ENCODE measurements at regions not wholly inside any gene's neighbourhood (a gene's known extent, or its start where the extent isn't known, plus 50 kb on each side); places are given as distances from the start of the nearest gene placed in this dataset.

DNA sequence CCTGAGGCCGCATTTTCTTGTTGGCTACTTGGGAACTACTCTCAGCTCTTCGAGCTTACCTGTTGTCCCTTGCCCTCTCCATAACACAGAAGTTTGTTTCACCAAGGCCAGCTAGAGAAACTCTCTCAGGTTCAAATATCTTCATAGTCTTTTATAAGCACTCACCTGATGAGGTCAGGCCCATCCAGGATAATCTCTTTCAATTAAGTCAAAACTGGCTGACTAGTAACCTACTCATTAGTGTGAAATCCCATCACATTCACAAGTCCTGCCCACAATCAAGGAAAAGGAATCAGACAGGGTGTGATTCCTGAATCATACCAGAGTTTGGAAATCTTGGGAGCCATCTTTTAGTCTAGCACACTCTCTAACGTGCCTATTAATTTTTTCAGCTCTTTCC, 195.2 kb upstream of the HS3ST5 start:
- TF ChIP-seq, protein P1, sequence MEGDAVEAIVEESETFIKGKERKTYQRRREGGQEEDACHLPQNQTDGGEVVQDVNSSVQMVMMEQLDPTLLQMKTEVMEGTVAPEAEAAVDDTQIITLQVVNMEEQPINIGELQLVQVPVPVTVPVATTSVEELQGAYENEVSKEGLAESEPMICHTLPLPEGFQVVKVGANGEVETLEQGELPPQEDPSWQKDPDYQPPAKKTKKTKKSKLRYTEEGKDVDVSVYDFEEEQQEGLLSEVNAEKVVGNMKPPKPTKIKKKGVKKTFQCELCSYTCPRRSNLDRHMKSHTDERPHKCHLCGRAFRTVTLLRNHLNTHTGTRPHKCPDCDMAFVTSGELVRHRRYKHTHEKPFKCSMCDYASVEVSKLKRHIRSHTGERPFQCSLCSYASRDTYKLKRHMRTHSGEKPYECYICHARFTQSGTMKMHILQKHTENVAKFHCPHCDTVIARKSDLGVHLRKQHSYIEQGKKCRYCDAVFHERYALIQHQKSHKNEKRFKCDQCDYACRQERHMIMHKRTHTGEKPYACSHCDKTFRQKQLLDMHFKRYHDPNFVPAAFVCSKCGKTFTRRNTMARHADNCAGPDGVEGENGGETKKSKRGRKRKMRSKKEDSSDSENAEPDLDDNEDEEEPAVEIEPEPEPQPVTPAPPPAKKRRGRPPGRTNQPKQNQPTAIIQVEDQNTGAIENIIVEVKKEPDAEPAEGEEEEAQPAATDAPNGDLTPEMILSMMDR (conservative IDR thresholded peaks at IDR 0.05; ENCODE audit: low read depth, low read length) = no peak
- no peak for TF ChIP-seq EZH2 (IDR thresholded peaks at IDR 0.05; ENCODE audit: borderline replicate concordance, low read depth, low read length, poor library complexity, severe bottlenecking)

Data from A673 (cell line).